Stimulated activated naive CD8-positive, alpha-beta T cell treated with anti-CD3 and anti-CD28 coated beads, Interleukin-15, amount 100 ng/mL, for 72 hours (primary cell): ENCODE measurements at regions not wholly inside any gene's neighbourhood (a gene's known extent, or its start where the extent isn't known, plus 50 kb on each side); places are given as distances from the start of the nearest gene placed in this dataset.
A peak's percentile ranks its signal among the peaks of the same experiment; 100 is the strongest.
"Not testable (repeated sequence)": the region's sequence is repeated elsewhere in the genome, so short reads cannot be mapped to it uniquely, and the experiment has no call there.

Source experiments
- ATAC-seq: fragments of 150-1000 bp; cut with Tn5 transposase; 2 replicates; pipeline ENCODE4 v1.10.0; 2021; ENCODE audit warnings: mild to moderate bottlenecking, moderate library complexity
- DNase-seq, 2 donors: peaks; one replicate each; pipeline ENCODE4 v3.0.0; 2021 to 2022
- H3K27ac Mint-ChIP-seq, 2 donors: one replicate each; pipeline ENCODE4 v1.8.0; 2022; ENCODE audit warnings: mild to moderate bottlenecking in 2 of 2, mixed read lengths in 2 of 2, moderate library complexity in 2 of 2
- H3K27me3 Mint-ChIP-seq: one replicate; pipeline ENCODE4 v1.8.0; 2022; ENCODE audit warnings: mixed read lengths
- H3K4me1 Mint-ChIP-seq: one replicate; pipeline ENCODE4 v1.8.0; 2022; ENCODE audit warnings: mild to moderate bottlenecking, mixed read lengths
- H3K4me3 Mint-ChIP-seq, 2 donors: one replicate each; pipeline ENCODE4 v1.8.0; 2022; ENCODE audit warnings: mild to moderate bottlenecking in 2 of 2, mixed read lengths in 2 of 2, moderate library complexity in 1 of 2
- H3K9me3 Mint-ChIP-seq, 2 donors: one replicate each; pipeline ENCODE4 v1.8.0; 2022; ENCODE audit warnings: mixed read lengths in 2 of 2

GRCh38 chr12:70008944-70009343 lies 183.9 kb downstream of the MYRFL start:
- ATAC-seq (no peak), DNase-seq (no peak)
- no peak overlapping the region for H3K27ac Mint-ChIP-seq
- H3K9me3 Mint-ChIP-seq: peaks cover 16 to 60% of the 10 kb centered on the region in 2 donors
- peaks cover 16% of the 10 kb centered on the region for H3K27me3 Mint-ChIP-seq
- no peaks in the 10 kb centered on the region for H3K4me1 Mint-ChIP-seq
- H3K4me3 Mint-ChIP-seq: no peak overlapping the region

- no peak overlapping the region for H3K27ac Mint-ChIP-seq
- DNase-seq (no peak), ATAC-seq (peak; percentile 42)
- H3K27me3 Mint-ChIP-seq: peaks cover 16% of the 10 kb centered on the region
- no peak overlapping the region for H3K4me3 Mint-ChIP-seq
- H3K4me1 Mint-ChIP-seq: no peaks in the 10 kb centered on the region
- H3K9me3 Mint-ChIP-seq: peaks cover 16 to 57% of the 10 kb centered on the region in 2 donors
Observed at GRCh38 chr12:70011353-70011752, 186.3 kb downstream of the MYRFL start.

- not testable (repeated sequence) for DNase-seq, H3K27ac Mint-ChIP-seq, H3K4me1 Mint-ChIP-seq, H3K4me3 Mint-ChIP-seq, ATAC-seq
- Mint-ChIP-seq H3K27me3 (peaks cover 16% of the 10 kb centered on the region), H3K9me3 (peaks cover 12 to 40% of the 10 kb centered on the region in 2 donors)
Observed at GRCh38 chr12:70013016-70013415, 188.0 kb downstream of the MYRFL start.

GRCh38 chr12:70028515-70028914 lies 203.5 kb downstream of the MYRFL start:
- Mint-ChIP-seq H3K4me1 (no peaks in the 10 kb centered on the region), H3K27ac (no peak overlapping the region), H3K4me3 (no peak overlapping the region), H3K27me3 (peaks cover 30% of the 10 kb centered on the region), H3K9me3 (no peaks in the 10 kb centered on the region)
- DNase-seq: no peak
- no peak for ATAC-seq

GRCh38 chr12:70028918-70029317 lies 203.9 kb downstream of the MYRFL start:
- H3K27me3 Mint-ChIP-seq: peaks cover 31% of the 10 kb centered on the region
- H3K9me3 Mint-ChIP-seq: no peaks in the 10 kb centered on the region
- ATAC-seq (no peak), DNase-seq (no peak)
- H3K27ac Mint-ChIP-seq: no peak overlapping the region
- H3K4me1 Mint-ChIP-seq: no peaks in the 10 kb centered on the region
- no peak overlapping the region for H3K4me3 Mint-ChIP-seq

GRCh38 chr12:70031046-70031445 lies 206.0 kb downstream of the MYRFL start:
- no peak for DNase-seq
- ATAC-seq: no peak
- Mint-ChIP-seq H3K27ac (no peak overlapping the region), H3K4me3 (no peak overlapping the region), H3K27me3 (peaks cover 31% of the 10 kb centered on the region), H3K9me3 (no peaks in the 10 kb centered on the region), H3K4me1 (no peaks in the 10 kb centered on the region)

- peaks cover 31% of the 10 kb centered on the region for H3K27me3 Mint-ChIP-seq
- no peaks in the 10 kb centered on the region for H3K4me1 Mint-ChIP-seq
- DNase-seq (no peak), ATAC-seq (no peak)
- no peaks in the 10 kb centered on the region for H3K9me3 Mint-ChIP-seq
- H3K27ac Mint-ChIP-seq: no peak overlapping the region
- H3K4me3 Mint-ChIP-seq: no peak overlapping the region
Observed at GRCh38 chr12:70032076-70032475, 207.0 kb downstream of the MYRFL start.

GRCh38 chr12:70033310-70033709 lies 208.3 kb downstream of the MYRFL start:
- H3K4me3 Mint-ChIP-seq: no peak overlapping the region
- DNase-seq: no peak
- H3K4me1 Mint-ChIP-seq: no peaks in the 10 kb centered on the region
- H3K27ac Mint-ChIP-seq: no peak overlapping the region
- no peak for ATAC-seq
- H3K27me3 Mint-ChIP-seq: peaks cover 31% of the 10 kb centered on the region
- H3K9me3 Mint-ChIP-seq: no peaks in the 10 kb centered on the region

- no peak for ATAC-seq
- Mint-ChIP-seq H3K4me1 (no peaks in the 10 kb centered on the region), H3K27me3 (no peaks in the 10 kb centered on the region), H3K9me3 (no peaks in the 10 kb centered on the region), H3K4me3 (no peak overlapping the region), H3K27ac (no peak overlapping the region)
- DNase-seq: no peak
Observed at GRCh38 chr12:70040141-70040540, 203.1 kb upstream of the CNOT2 start.

- Mint-ChIP-seq H3K9me3 (no peaks in the 10 kb centered on the region), H3K27ac (peak overlapping the region in 1 of 2 donors; percentile 9), H3K4me1 (no peaks in the 10 kb centered on the region), H3K27me3 (peaks cover 7% of the 10 kb centered on the region), H3K4me3 (no peak overlapping the region)
- ATAC-seq (no peak), DNase-seq (no peak)
Observed at GRCh38 chr12:70042675-70043074, 200.6 kb upstream of the CNOT2 start.

GRCh38 chr12:70043490-70044138 lies 199.6 kb upstream of the CNOT2 start:
- H3K4me1 Mint-ChIP-seq: no peaks in the 10 kb centered on the region
- ATAC-seq: no peak
- no peak for DNase-seq
- H3K9me3 Mint-ChIP-seq: no peaks in the 10 kb centered on the region
- peaks cover 7% of the 10 kb centered on the region for H3K27me3 Mint-ChIP-seq
- no peak overlapping the region for H3K4me3 Mint-ChIP-seq
- H3K27ac Mint-ChIP-seq: no peak overlapping the region

- H3K27ac Mint-ChIP-seq: no peak overlapping the region
- H3K4me3 Mint-ChIP-seq: no peak overlapping the region
- H3K9me3 Mint-ChIP-seq: no peaks in the 10 kb centered on the region
- ATAC-seq: no peak
- H3K27me3 Mint-ChIP-seq: peaks cover 7% of the 10 kb centered on the region
- H3K4me1 Mint-ChIP-seq: no peaks in the 10 kb centered on the region
- no peak for DNase-seq
Observed at GRCh38 chr12:70044167-70044566, 199.1 kb upstream of the CNOT2 start.

GRCh38 chr12:70045036-70045435 lies 198.2 kb upstream of the CNOT2 start:
- Mint-ChIP-seq H3K4me1 (peaks cover 4% of the 10 kb centered on the region), H3K9me3 (no peaks in the 10 kb centered on the region), H3K27ac (no peak overlapping the region), H3K27me3 (peaks cover 7% of the 10 kb centered on the region), H3K4me3 (no peak overlapping the region)
- ATAC-seq: no peak
- no peak for DNase-seq

GRCh38 chr12:70045514-70045913 lies 197.7 kb upstream of the CNOT2 start:
- Mint-ChIP-seq H3K4me3 (no peak overlapping the region), H3K27ac (no peak overlapping the region), H3K4me1 (peaks cover 9% of the 10 kb centered on the region), H3K9me3 (no peaks in the 10 kb centered on the region), H3K27me3 (peaks cover 7% of the 10 kb centered on the region)
- DNase-seq (no peak), ATAC-seq (no peak)

- peaks cover 22% of the 10 kb centered on the region for H3K27me3 Mint-ChIP-seq
- H3K9me3 Mint-ChIP-seq: no peaks in the 10 kb centered on the region
- ATAC-seq (no peak), DNase-seq (no peak)
- no peak overlapping the region for H3K27ac Mint-ChIP-seq
- peaks cover 10% of the 10 kb centered on the region for H3K4me1 Mint-ChIP-seq
- no peak overlapping the region for H3K4me3 Mint-ChIP-seq
Observed at GRCh38 chr12:70048521-70049250, 194.5 kb upstream of the CNOT2 start.

GRCh38 chr12:70049596-70050360 lies 193.5 kb upstream of the CNOT2 start:
- H3K4me3 Mint-ChIP-seq: no peak overlapping the region
- no peaks in the 10 kb centered on the region for H3K9me3 Mint-ChIP-seq
- ATAC-seq (peak; percentile 87), DNase-seq (peak in 1 of 2 donors; percentile 12)
- no peak overlapping the region for H3K27ac Mint-ChIP-seq
- peaks cover 10% of the 10 kb centered on the region for H3K4me1 Mint-ChIP-seq
- H3K27me3 Mint-ChIP-seq: peaks cover 30% of the 10 kb centered on the region
